Dedifferentiated amniotic fluid mesenchymal stem cell (primary cell): ENCODE measurements at regions not wholly inside any gene's neighbourhood (a gene's known extent, or its start where the extent isn't known, plus 50 kb on each side); places are given as distances from the start of the nearest gene placed in this dataset.

Experiments used
- DNase-seq: peaks from one replicate; pipeline ENCODE4 v3.0.0-alpha.2; 2016; ENCODE audit errors: extremely low spot score

GRCh38 chr11:116533186-116533825 is 239.5 kb downstream of the BUD13 start:
- DNase-seq: no peak

DNA sequence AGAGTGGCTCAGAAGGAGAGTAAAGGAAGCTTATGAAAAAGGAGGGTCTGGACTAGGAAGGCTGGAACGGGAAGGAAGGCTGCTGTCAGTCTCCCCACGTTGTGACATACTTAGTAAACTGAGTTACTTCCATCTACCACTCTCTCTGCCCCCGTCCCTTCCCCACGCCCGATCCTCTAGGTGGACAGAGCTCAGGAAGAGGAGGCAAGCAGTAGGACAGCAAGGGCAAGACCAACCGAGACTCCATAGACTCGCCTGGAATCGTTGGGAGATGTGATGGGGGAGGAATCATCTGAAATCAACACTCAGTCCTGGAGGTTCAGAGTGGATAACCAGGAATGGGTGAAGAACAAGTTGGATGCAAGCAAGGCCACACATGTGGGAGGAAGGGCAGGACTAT is 240.7 kb downstream of the BUD13 start:
- DNase-seq: no peak

- no peak for DNase-seq
These were observed 242.1 kb downstream of the BUD13 start for GRCh38 chr11:116530705-116531104.

- DNase-seq: no peak
These were observed 243.5 kb downstream of the BUD13 start for GRCh38 chr11:116529271-116529670.

DNA sequence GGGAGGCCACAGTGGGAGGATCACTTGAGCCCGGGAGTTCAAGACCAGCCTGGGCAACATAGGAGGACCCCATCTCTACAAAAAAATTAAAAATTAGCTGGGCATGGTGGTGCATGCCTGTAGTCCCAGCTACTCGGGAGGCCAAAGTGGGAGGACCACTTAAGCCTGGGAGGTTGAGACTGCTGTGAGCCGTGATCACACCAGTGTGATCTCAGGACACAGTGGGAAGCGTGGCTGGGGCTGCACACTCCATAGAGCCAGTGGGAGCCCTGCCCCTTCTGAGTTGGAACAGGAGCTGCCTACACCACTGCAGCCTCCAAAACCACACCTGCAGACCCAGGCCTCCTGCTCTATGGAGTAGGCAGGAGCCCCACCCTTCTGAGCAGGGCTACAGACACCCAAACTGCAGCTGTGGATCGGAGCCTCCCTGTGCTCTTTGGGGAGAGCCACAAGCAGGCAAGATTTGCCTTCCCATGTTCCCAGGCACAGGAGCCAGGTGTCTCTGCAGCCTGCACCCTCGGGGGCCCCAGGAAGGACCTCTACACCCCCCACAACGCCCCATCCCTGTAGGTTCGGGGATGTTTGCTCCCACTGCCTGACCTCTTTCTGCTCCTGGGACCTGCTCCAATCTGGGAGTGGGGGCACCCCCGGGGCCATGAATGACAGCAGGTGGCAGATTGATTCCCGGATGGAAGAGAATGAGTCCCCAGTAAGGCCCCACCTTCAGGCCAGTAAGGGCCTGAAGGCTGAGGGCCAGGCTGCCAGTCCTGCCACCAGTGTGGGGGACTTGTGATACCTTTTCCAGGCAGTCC is 245.4 kb downstream of the BUD13 start:
- DNase-seq: no peak

DNA sequence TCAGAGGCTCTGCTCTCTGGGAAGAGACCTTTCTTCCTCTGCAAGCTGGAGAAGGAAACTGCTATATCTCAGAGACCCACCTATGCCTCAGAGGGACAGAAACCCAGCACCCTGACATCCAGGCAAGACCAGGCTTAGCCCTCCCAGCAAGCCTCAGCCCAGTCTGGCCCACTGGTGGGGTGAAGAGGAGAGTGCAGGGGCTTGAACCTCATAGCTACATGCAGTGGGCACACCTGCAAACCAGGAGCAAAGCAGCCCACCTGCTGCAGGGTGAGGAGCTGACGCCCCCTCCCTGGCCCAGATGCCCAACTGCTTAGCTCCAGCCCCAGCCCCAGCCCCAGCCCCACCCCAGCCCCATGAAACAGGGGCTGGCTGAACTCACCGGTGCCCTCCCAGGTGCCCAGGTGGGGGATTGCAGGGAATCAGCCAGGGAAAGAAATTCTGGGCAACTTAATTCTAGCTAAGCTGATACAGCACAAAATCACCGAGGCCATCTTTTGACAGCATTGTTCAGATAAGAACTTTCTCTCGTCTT is 246.8 kb downstream of the BUD13 start:
- DNase-seq: no peak

DNA sequence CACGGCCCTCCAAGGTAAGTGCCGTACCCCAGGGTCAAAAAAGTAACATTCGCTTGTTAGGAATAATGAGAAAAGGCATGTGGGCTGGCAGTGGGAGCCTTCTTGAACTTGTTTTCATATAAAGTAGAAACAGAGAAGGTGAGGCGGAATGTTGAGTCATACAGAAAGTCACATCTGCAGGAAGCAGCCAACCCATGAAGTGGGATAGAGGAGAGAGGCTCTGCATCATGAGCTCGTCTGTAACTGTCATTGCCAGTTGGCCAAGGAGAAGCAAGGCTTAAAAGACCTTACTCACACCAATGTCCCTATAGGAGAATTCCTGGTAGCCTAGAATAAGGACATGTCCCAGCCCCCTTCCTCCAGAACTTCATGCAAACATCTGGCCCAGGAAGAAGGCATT is 253.3 kb downstream of the BUD13 start:
- DNase-seq: no peak

DNA sequence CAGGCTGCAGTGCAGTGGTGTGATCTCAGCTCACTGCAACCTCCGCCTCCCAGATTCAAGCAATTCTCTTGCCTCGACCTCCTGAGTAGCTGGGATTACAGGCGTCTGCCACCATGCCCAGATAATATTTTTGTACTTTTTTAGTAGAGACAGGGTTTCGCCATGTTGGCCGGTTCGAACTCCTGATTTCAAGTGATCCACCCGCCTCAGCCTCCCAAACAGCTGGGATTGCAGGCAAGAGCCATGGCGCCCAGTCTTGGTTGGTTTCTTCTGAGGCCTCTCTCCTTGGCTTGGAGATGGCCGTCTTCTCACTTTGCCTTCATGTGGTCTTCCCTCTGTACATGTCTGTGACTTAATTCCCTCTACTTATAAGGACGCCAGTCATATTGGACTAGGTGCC is 254.6 kb downstream of the BUD13 start:
- no peak for DNase-seq

- no peak for DNase-seq
These were observed 255.2 kb downstream of the BUD13 start for GRCh38 chr11:116517584-116517983.

GRCh38 chr11:116517077-116517476 is 255.7 kb downstream of the BUD13 start:
- DNase-seq: no peak

- no peak for DNase-seq
These were observed 257.1 kb downstream of the BUD13 start for GRCh38 chr11:116515664-116516184.

DNA sequence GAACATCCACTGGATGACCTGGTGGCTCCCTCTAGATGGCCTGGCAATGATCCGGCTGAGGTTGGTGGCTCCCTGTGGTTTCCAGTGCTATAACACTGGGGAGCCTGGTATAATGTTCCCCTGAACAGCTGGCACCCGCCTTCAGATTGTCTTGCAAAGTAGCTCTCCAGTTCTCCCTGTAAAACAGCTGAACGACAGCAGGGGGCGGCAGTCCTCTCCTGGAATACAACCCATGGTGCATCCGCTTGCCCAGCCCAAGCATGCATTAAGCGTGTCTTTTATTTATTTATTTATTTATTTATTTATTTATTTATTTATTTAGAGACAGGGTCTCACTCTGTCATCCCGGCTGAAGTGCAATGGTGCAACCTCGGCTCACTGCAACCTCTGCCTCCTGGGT is 258.9 kb downstream of the BUD13 start:
- DNase-seq: no peak

DNA sequence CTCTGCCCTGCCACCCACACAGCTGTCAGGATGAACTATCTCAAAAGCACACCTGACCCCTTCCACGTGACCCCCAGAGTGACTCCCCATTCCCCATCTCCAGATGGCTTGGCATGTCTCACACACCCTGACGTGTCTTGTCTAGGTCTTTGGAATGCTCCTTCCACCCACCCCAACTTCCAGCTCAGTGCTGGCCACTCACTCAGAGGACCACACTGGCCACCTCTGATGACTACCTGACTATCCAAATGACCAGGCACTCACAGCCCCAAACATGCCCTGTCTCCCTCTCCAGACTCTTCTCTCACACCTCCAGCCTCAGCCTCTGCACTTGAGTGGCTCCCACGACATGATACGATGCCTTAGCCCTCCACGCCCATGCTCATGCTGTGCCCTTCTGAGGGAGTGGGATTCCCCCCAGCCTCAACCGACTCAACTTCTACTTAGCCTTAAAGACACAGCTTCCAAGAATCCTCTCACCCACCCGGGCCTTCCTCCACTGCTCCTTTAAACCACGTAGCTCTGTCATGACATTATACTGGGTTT is 259.4 kb downstream of the BUD13 start:
- no peak for DNase-seq

DNA sequence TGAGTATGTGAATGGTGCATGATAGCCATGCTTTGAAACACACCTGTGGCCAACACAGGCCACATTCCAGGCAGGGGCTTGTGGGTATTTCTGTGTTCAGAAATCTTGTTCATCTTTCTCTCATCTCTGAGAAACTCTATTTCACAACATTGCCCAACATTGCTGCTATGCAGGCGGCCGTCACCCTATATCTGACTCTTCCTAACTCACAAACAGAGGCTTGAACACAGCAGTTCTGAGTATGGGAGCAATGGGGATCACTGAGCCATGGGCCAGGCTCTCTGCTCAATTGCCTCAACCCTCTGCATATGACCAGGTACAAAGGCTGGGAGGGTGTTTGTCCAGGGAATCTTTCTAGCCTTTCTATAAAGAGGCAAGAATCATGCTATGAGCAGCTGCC is 259.9 kb downstream of the BUD13 start:
- no peak for DNase-seq

DNA sequence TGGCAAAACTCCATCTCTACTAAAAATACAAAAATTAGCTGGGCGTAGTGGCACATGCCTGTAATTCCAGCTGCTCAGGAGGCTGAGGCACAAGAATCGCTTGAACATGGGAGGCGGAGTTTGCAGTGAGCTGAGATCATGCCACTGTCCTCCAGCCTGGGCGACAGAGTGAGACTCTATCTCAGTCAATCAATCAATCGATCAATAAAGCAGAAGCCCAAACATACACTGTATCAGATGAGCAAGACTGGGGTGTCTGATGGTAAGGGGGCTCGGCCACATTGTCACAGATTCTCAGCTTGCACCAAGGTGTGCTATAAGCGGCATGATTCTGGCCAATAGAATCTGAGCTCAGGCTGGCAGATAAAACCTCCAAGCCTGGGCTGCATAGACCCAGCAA is 261.1 kb downstream of the BUD13 start:
- DNase-seq: no peak

GRCh38 chr11:116510886-116511650 is 261.7 kb downstream of the BUD13 start:
- DNase-seq: no peak

- no peak for DNase-seq
These were observed 262.6 kb downstream of the BUD13 start for GRCh38 chr11:116510166-116510565.

- DNase-seq: no peak
These were observed 263.2 kb downstream of the BUD13 start for GRCh38 chr11:116509551-116509950.

DNA sequence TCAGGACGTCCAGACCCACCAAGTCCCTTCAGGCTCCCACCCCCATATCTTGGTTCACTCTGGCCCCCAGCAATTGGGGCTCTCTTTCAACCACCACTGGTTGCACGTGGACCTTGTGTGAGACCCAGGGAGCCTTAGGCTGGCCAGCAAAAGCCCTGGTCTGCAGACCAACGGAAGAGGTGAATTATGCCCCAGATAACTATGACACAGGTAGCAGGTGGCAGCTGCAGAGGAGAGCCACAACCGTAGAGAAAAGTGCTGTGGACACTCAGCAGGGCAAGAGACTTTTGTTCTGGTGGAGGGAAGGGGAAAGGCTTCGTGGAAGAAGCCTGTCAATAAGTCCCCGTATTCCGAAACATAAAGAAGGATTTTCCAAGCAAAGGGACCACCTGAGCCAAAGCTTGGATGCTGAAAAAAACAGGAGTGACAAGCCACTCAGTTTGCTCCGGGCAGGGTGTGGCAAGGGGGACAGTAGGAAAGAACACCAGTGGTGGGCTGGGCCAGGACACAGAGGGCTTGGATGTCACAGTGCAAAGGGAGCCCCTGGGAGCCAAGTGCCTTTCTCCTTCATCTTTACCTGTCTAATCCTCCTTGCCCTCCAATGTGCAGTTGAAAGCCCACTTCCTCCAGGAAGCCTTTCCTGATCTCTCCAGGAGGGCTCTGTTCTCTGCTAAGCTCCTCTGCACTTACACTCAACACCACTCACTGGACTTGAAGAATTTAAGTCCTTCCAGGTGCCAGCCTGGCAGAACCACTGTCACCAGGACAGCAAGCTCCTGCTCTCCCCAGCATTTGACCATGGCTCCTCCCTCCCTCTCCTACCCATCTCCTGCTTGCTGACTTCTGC is 264.7 kb downstream of the BUD13 start:
- DNase-seq: no peak

GRCh38 chr11:116507016-116507415 is 265.8 kb downstream of the BUD13 start:
- no peak for DNase-seq

GRCh38 chr11:116506263-116506825 is 266.4 kb downstream of the BUD13 start:
- DNase-seq: no peak
